GM18870 (cell line): ENCODE measurements at regions not wholly inside any gene's neighbourhood (a gene's known extent, or its start where the extent isn't known, plus 50 kb on each side); places are given as distances from the start of the nearest gene placed in this dataset.

Experiments used
- ATAC-seq: cut with Tn5 transposase; IDR thresholded peaks from one replicate; pipeline ENCODE4 v1.9.1; 2021; ENCODE audit warnings: moderate library complexity; ENCODE audit not compliant: unreplicated experiment

DNA sequence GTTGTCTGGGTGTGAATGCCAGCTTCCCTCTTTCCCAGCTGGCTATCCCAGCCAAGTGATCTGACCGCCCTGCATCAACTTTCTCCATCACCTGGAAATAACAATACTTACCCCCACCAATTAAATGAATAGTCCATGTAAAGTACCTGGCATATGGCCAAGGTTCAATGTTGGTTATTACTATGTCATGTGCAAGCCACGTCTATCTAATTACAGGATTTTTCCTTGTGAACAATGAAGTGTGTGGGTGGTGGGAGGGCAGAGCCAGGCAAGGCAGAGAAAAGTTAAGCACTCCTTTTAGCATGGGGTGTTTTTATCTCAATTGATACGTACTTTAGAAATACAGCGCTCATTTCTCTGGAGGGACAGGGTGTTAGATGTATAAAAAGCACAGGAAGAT lies 121.1 kb downstream of the NHLRC3 start:
- no peak for ATAC-seq

DNA sequence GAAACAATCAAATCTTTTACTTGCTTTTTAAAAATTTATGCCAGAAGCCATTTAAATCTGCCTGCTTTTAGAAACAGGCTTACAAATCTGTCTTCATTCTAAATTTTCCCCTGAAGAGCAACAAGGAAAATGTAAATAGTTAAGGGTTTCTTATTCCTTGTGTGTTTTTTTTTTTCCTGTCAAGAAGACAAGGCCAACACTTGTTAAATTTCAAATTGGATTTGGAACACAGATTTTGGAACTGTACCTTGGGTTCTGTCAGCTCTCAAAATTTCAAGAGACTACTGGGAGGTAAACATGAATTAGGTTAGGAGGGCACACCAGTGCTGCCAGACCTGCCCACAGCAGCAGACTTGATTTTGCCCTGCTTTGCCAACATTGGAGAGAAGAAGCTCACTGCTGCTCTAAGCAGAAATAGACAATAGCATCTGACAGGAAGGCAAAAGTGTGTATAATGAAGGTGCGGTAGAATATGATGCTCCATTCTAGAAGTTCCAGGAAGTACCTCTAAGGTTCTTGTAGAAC lies 121.7 kb downstream of the NHLRC3 start:
- no peak for ATAC-seq

DNA sequence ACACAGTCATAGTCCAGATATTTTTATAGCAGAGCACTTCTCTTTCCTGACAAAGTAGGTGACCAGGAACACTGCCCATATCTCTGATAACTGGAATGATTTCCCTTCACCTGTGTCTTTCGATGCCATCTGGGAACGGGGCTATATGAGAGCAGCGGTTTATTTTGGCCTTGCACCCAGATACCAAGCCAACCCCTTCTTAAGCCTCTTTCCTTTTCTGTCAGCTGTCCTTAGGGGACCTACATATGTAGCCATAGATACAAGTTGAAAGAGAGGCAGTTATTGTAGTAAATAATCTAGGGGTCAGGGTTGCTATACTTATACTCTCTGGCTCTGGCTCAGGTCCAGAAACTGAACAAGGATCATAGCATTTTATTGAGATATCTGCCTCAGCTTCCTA lies 128.8 kb downstream of the NHLRC3 start:
- ATAC-seq: no peak

DNA sequence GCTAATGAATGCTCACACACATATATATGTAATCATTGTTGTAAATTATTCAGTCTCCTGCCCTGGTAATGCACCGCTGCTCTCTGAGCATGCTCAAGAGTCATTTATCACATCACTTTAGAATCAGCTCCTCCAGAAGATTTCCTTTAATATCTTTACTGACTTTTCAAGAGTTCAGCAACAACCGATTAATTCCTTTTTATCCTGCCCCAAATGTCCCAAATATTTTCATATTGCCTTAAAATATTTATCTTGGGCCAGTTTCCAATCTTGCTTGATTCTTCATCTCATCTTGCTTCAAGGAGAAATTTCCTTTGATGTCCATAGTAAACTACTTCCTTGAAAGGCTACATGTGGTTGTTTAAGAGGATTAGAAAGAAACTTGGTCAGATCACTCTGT lies 132.5 kb downstream of the NHLRC3 start:
- no peak for ATAC-seq

DNA sequence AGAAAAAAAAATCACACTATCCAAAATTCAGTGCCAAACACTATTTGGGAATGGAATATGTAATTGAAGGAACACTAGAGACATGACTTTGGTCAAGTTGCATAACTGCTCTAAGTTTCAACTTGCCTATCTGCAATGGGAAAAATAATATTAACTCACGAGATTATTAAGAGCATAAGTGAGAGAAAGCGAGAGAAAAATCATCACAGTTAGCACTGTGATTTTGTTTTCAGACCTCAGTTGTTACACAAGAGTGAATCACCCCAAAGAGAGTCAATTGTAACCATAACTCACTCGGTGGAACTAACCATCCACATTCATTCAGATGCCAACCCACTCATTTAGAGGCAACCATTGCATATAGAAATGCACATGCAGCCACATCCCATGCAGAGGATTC lies 147.1 kb downstream of the NHLRC3 start:
- no peak for ATAC-seq

DNA sequence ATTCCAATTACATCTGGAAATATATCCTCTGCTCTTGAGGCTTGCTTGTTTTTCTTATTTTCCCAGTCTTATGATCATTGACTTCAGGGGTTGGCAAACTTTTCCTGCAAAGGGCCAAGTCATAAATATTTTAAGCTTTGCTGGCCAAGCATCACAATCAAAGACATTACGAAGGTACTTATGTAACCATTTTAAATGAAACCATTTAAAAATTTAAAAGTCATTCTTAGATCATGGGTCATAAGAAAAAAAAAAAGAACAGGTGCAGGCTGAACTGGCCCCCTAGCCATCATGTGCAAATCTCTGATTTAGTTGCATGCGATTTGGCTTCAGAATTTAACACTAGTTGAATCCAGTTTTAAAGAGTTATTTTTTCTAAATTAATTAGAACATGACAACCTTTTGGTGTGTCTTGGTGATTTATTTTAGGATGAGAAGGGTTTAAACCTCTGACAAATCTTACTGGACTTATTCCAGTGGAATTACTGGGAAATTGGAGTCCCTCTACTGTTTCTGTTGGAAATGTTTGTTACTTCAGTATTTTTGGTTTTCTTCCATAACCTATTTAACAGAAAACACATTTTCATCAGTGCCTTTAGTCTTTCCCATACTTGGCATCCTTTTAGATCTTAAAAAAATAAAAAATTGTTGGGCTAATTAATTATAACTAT lies 148.1 kb downstream of the NHLRC3 start:
- no peak for ATAC-seq

DNA sequence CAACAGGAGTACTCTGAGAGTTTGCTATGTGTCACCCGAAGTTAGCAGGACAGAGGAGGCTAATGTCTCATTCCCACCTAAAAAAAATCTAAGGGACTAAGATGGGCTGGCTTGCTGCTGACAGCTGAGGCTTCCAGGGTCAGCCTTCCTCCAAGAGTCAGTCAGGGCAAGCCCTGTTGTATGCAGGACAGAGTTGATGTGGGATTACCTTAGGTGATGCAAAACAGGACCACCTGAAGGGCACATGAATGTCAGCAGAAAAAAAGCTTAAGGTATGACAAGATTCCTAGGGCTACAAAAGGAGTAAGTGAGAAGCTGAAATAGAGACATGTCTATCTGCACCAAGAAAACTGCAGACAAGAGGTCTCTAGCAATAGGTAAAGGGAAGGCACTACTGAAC lies 151.5 kb downstream of the NHLRC3 start:
- ATAC-seq: no peak

DNA sequence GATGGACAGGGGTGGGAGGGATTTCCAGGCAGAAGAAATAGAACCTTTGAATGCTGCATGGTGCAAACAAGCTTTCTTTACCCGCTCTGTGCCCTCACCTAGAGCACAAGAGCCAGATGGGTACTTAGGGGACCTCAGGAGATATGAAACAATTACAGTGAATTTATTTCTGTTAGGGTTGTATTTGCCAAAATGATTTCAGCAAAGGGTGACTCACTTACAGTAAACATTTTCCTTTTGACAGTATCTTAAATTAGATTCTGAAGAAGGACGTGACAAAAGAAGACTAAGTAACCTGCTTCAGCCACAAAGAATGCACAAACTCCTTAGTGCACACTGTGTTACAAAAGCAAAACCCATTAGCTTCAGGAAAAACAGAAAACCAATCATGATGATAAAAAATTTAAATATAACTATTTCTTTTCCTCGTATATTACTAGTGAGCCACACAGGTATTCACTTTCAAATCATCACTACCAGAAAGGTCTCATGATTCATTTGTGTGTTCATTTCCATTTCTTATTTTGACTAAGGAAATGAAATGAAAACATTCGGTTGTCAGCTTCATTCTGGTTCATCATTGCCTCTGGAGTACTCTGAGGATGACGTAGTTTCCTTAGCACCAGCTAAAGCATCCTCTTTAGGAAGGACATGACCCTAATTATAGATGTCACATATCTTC lies 158.8 kb downstream of the NHLRC3 start:
- peak; percentile 86 for ATAC-seq

DNA sequence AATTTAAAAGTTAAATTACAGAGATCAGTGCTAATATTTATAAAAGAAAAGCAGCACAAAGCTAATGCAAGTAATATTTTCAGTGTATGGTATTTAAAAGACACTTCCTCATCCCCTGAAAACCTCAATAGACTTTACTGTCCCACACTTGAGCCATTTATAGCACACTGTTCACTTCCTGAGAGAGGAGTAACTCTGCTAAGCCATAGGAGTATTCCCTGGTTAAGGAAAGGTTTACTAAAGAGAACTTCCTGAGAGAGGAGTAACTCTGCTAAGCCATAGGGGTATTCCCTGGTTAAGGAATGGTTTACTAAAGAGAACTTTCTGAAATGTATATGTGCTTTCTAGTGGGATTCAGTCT lies 159.4 kb downstream of the NHLRC3 start:
- peak; percentile 26 for ATAC-seq

DNA sequence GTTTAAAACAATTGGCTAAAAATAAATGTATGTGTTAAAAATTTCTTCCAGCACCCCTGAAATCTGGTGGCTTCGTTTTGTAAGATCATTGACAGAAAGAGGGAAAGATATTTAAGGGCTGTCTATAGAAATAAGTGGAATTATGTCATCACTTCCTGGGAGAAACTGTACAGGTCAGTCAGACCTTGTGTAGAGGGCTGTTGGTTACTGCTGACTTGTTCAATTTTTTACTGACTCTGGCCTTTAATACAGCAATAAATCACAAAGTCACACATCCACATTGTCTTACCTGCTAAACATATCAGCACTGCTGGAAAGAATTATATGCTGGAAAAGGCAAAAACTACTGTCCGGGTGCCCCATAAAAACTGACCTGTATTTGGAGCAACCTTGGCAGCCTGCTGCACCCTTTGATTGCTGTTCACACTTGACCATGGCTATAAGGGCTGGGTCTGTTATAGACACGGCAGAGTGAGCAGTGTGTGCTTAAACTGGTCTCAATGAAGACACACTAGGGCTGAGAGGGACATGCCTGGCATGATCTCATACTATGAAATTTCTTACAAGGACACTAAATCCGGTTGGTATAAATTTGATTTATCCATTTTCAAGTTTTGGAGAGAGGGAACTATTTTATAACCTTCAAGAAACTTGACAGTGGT lies 162.1 kb downstream of the NHLRC3 start:
- no peak for ATAC-seq

DNA sequence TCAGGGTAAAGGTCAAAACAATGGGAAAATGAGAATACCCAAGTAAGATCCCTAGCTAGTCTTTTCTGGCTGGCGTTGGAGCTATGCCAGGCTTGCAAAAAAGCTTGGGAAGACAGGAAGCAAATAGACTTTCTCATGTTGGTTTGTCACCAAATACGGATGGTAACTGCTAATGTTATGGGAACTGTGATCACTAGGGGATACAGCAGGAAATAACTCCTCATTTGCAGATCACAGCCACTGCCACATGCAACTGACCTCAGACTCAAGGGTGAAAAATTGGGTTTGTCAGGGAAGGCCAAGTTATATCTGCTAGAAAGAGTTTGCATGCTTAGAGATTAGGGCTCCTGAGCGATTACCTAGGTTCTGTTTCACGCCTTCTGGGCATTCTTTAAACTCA lies 162.9 kb downstream of the NHLRC3 start:
- no peak for ATAC-seq

DNA sequence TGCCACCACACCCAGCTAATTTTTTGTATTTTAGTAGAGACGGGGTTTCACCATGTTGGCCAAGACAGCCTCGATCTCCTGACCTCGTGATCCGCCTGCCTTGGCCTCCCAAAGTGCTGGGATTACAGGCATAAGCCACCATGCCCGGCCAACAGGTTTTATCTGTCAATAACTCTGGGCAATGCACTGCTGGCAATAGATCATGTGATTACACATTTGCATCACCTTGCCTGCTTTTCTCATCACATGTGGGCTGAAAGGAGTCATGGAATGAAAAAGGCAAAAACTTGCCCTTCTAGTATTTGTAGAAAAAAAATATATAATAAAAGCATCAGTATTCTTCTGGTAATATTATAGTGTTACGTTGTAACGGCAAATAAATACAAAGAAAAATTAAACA lies 164.5 kb downstream of the NHLRC3 start:
- ATAC-seq: no peak

DNA sequence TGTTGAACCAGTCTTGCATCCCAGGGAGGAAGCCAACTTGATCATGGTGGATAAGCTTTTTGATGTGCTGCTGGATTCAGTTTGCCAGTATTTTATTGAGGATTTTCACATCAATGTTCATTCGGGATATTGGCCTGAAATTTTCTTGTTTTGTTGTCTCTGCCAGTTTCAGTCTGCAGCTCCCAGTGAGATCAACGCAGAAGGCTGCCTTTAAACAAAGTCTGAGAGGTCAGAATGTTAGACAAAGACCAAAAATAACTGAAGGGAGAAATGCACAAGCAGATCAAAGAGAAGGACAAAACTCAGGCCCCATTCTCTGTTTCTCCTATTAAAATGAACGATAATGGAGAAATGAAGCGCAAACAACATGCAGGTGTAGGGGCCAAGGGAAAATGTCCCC lies 170.4 kb downstream of the NHLRC3 start:
- ATAC-seq: no peak

DNA sequence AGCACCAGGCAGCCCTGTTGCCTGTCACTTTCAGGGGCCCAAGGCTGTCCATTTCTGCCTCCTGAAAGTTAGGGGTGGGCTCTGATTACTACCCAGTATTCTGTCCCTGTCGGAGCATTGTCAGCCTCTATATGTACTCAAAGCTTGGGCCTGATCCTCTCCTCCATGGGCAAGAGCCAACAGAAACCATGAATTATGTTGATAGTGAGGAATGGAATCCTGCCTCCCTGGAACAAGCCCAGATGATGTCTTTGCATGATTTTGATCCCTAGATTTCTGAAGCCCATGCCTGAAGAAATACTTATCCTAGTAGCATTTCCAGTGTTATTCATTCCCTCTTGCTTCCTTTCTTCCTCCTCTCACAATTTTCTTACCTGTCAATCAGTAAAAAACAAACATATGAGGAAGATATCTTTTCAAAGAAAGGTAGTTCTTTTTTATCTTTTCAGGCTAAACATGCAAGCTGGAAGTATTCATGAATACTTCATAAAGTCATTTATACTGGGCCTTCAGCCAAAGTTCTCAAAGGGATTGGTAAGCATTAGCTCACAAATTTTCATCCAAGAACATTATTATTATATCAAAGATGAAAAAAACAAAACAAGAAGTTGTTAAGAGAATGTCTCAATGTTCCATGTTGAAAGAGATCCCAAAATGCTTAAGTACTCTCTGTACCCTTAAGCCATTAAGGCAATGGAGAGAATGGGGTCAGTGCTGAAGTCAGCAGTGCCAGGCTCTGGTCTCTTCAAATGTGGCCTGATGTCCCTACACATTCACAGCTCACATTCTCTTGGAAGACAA lies 171.7 kb downstream of the NHLRC3 start:
- no peak for ATAC-seq

DNA sequence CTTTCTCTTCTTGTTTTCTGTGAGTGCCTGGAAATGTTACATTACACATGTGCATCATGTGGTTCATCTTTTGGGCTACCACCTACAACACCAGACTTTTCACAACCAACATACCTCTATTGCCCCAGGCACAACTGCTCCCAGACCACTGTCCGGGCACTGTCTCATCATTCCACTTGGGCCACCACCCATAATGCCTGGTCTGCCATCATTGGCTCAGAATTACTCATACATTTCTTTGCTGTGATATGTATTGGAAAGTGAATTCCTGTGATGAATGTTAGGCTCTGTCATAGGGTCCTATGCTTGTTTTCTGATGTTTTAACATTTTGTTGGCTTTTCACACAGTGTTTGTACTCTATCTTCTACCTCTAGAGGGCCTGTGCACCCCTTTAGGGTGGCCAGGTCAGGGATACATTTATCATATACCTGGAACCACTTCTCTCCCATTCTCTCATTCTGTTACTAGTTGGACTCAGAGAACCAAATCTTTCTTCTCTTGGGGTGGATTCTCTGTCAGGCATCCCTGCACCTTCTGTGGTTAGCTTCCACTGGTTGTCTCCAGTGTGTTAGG lies 172.8 kb downstream of the NHLRC3 start:
- no peak for ATAC-seq

DNA sequence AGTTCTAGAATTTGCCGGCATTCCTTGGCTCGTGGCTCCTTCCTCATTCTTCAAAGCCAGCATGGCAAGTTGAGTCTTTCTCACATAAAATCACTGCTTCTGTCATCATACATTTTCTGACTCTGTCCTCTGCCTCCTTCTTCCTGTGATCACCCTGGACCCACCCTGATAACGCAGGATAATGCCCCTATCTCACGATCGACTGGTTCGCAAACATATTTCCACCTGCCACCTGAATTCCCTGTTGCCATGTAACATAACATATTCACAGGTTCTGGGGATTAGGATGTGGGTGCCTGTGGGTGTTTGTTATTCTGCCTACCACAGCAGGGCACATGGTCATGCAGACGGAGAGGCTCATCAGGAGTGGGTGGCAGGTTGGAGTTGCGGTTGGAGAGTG lies 177.7 kb downstream of the NHLRC3 start:
- no peak for ATAC-seq

DNA sequence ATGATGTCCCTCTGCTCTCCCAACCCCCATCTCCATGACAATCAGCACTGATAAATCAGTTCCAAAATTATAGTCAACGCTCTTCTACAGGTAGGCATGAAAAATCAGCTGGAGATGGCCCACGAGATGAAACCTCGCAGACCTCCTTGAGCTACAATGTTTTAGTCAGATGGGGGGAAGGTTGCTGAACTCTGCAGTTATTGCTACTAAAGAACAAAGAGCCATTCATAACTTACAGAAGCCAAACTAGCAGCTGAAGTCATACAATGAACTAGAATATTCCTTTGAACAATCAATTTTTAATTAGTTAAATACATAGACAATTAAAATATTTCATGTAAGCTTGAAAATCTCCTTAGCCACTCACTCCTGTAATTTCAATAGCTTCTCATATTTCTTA lies 179.2 kb downstream of the NHLRC3 start:
- ATAC-seq: no peak

DNA sequence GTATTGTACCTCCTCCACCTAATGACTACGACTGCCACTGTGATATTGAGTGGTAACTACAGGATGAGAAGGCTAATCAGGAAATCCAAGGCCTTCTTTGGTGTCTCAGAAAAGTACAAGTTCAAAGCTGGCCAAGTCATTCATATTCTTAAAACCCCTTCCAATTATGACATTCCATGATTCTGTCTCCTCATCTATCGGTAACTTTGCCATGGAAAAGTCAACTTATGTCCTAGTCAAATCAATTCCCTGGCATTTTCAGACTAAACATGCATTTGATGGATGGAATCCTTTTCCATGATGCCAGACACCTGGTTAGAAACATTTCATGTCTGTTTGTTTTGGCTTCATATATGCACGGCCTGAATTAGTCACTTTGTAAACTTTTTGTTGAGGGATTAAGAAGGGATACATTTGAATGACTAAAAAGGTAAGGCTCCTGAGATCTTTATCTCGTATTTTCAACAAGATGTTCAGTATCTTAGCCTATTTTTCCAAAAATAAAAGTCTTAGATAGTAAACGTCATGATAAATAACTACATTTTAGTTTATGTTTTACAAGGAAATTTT lies 186.5 kb downstream of the NHLRC3 start:
- no peak for ATAC-seq

DNA sequence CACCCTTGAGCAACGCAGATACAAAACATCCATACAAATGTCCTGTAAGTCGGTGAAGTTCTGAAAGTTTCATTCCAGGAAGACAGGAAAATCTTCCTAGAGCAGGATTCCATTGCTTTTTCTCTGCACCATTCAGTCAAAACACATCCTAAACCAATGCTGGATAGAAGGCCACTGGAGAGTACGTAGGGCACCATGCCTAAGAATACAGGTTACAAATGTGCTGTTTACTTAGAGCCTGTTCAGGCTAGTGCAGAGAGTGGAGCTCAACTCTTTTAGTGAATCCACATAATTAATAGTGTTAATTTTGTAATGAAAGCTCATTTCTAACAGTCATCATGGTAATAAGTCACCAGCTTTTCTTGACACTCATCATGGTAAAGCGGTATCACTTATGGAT lies 187.6 kb downstream of the NHLRC3 start:
- ATAC-seq: no peak

DNA sequence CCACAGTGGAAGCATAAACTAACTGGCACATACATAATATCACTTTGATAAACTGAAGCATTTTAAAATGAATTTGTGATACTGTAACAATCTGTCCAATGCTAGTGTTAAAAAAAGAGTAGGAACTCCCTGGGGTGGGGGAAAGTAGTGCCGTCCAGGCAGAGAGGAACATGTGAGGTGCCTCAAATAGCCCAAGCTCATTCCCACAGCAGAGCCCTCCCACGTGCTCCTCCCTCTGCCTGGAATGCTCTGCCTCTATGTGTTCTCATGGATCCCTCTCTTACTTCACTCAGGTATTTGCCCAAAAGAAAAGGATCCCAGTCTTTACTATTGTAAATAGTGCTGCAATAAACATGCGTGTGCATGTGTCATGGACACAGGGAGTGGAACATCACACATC lies 188.1 kb downstream of the NHLRC3 start:
- no peak for ATAC-seq
